B cell (primary cell): ENCODE measurements at regions not wholly inside any gene's neighbourhood (a gene's known extent, or its start where the extent isn't known, plus 50 kb on each side); places are given as distances from the start of the nearest gene placed in this dataset.

ENCODE experiments used
- EZH2 ChIP-seq: IDR thresholded peaks from 2 replicates; pipeline ENCODE4 v1.6.1; 2012; ENCODE audit warnings: borderline replicate concordance, low read depth, mild to moderate bottlenecking, moderate library complexity, low read length; ENCODE audit not compliant: insufficient read depth, poor library complexity, severe bottlenecking
- TF ChIP-seq, protein P1 (sequence below): fragments of 200-600 bp; IDR thresholded peaks from one replicate; pipeline ENCODE4 v1.8.0; 2022; ENCODE audit warnings: antibody characterized with exemption, mild to moderate bottlenecking

DNA sequence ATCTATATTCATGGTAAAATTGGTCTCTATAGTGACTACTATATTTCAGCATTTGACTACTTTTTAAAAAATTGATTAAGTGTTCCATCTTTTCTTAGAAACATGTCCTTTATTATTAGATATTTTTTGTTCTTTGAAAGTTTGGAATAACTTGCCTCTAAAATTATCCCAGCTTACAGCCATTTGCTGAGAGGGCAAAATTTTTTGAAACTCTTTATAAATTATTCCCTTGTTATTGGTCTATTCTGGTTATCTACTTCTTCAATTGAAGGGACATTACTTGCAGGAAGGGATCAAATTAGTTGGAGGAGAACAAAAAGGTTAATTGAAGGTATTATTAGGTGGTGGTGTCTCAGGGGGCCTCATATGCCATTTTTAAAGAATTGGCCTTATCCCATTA lies 184.1 kb downstream of the TTC6 start:
- TF ChIP-seq, protein P1, sequence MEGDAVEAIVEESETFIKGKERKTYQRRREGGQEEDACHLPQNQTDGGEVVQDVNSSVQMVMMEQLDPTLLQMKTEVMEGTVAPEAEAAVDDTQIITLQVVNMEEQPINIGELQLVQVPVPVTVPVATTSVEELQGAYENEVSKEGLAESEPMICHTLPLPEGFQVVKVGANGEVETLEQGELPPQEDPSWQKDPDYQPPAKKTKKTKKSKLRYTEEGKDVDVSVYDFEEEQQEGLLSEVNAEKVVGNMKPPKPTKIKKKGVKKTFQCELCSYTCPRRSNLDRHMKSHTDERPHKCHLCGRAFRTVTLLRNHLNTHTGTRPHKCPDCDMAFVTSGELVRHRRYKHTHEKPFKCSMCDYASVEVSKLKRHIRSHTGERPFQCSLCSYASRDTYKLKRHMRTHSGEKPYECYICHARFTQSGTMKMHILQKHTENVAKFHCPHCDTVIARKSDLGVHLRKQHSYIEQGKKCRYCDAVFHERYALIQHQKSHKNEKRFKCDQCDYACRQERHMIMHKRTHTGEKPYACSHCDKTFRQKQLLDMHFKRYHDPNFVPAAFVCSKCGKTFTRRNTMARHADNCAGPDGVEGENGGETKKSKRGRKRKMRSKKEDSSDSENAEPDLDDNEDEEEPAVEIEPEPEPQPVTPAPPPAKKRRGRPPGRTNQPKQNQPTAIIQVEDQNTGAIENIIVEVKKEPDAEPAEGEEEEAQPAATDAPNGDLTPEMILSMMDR = no peak
- no peak for TF ChIP-seq EZH2
